ENCODE measurements at regions not wholly inside any gene's neighbourhood (a gene's known extent, or its start where the extent isn't known, plus 50 kb on each side); places are given as distances from the start of the nearest gene placed in this dataset.

- no peak for DNase-seq (ENCODE audit: low read depth)
- H3K4me3 ChIP-seq (ENCODE audit: low read length) = no peak overlapping the region
- TF ChIP-seq CTCF (conservative IDR thresholded peaks at IDR 0.05; ENCODE audit: low read length) = no peak
These were observed 346.6 kb upstream of the NCAM1 start for GRCh38 chr11:112614605-112615004.

GRCh38 chr11:112615238-112615637 lies 346.0 kb upstream of the NCAM1 start:
- TF ChIP-seq CTCF (conservative IDR thresholded peaks at IDR 0.05; ENCODE audit: low read length) = no peak
- DNase-seq (ENCODE audit: low read depth) = no peak
- no peak overlapping the region for H3K4me3 ChIP-seq (ENCODE audit: low read length)

- no peak overlapping the region for H3K4me3 ChIP-seq (ENCODE audit: low read length)
- TF ChIP-seq CTCF (conservative IDR thresholded peaks at IDR 0.05; ENCODE audit: low read length) = no peak
- DNase-seq (ENCODE audit: low read depth) = no peak
These were observed 345.3 kb upstream of the NCAM1 start for GRCh38 chr11:112615891-112616290.

GRCh38 chr11:112616327-112617097 lies 344.7 kb upstream of the NCAM1 start:
- no peak for TF ChIP-seq CTCF (conservative IDR thresholded peaks at IDR 0.05; ENCODE audit: low read length)
- no peak for DNase-seq (ENCODE audit: low read depth)
- H3K4me3 ChIP-seq (ENCODE audit: low read length) = no peak overlapping the region

GRCh38 chr11:112617098-112617425 lies 344.2 kb upstream of the NCAM1 start:
- TF ChIP-seq CTCF (conservative IDR thresholded peaks at IDR 0.05; ENCODE audit: low read length) = no peak
- no peak overlapping the region for H3K4me3 ChIP-seq (ENCODE audit: low read length)
- DNase-seq (ENCODE audit: low read depth) = no peak

GRCh38 chr11:112617977-112618826 lies 343.0 kb upstream of the NCAM1 start:
- TF ChIP-seq CTCF (conservative IDR thresholded peaks at IDR 0.05; ENCODE audit: low read length) = no peak
- no peak for DNase-seq (ENCODE audit: low read depth)
- H3K4me3 ChIP-seq (ENCODE audit: low read length) = no peak overlapping the region

- TF ChIP-seq CTCF (conservative IDR thresholded peaks at IDR 0.05; ENCODE audit: low read length) = no peak
- DNase-seq (ENCODE audit: low read depth) = no peak
- no peak overlapping the region for H3K4me3 ChIP-seq (ENCODE audit: low read length)
These were observed 342.1 kb upstream of the NCAM1 start for GRCh38 chr11:112619106-112619505.

All from AG10803 (cell line).